ENCODE measurements at regions not wholly inside any gene's neighbourhood (a gene's known extent, or its start where the extent isn't known, plus 50 kb on each side); places are given as distances from the start of the nearest gene placed in this dataset.

DNA sequence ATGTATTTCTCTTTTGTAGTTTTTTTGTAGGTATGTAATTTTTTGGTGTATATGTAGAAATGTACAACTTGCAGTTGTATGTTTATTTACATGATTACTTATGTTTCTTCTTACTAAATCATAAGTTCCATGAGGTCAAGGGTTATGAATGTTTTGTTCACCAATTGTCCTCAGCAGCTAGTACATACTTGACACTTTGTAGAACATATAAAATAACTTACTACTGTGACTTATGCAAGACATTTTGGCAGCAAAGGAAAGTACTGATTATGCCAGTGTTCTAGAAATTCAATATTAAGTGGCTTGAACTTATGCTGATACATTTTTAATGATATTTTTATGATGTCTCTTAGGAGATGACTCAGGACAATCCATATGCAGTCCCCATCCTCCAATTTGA lies 209.6 kb downstream of the DKK1 start:
- H2BK20ac ChIP-seq (ENCODE audit: low read depth, low read length) = no peak overlapping the region
- no peak overlapping the region for H3K27ac ChIP-seq (ENCODE audit: insufficient read depth, low read length)
- no peaks in the 10 kb centered on the region for H3K36me3 ChIP-seq (ENCODE audit: control insufficient read depth, insufficient read depth, low read length)
- ChIA-PET POLR2A (ENCODE audit: unreplicated experiment) (no interaction called here), CTCF (no interaction called here)
- peak overlapping the region; percentile 35; the same call in 1 of the 2 replicates for H3K4ac ChIP-seq (ENCODE audit: low read depth, low read length)
- no peak overlapping the region for H3K4me2 ChIP-seq (ENCODE audit: low read depth, low read length)
- H3K18ac ChIP-seq (ENCODE audit: low read depth, low read length) = no peak overlapping the region
- no peak overlapping the region for H2BK5ac ChIP-seq (ENCODE audit: low read depth, low read length, poor library complexity, severe bottlenecking)
- no peaks in the 10 kb centered on the region for H3K9me1 ChIP-seq (ENCODE audit: insufficient read depth, low read length)
- ATAC-seq (ENCODE audit: low read depth) = no peak
- no peak for DNase-seq
- no peak overlapping the region for H2BK120ac ChIP-seq (ENCODE audit: low read depth, low read length)
- no peak overlapping the region for H3K4me3 ChIP-seq (ENCODE audit: insufficient read depth, low read depth, low read length)
- no peaks in the 10 kb centered on the region; the same call in 1 of the 2 replicates for H4K20me1 ChIP-seq (ENCODE audit: insufficient read depth, low read length)
- TF ChIP-seq POLR2A (IDR thresholded peaks at IDR 0.05; ENCODE audit: low read depth, low read length) (no peak), RFX5 (IDR thresholded peaks at IDR 0.05; ENCODE audit: low read depth, low read length) (no peak), SMC3 (IDR thresholded peaks at IDR 0.05; ENCODE audit: low read depth, low read length) (no peak), BHLHE40 (IDR thresholded peaks at IDR 0.05; ENCODE audit: low read depth, low read length) (no peak), MAFK (IDR thresholded peaks at IDR 0.05; ENCODE audit: low read depth, low read length) (no peak), RAD21 (IDR thresholded peaks at IDR 0.05; ENCODE audit: low read length) (no peak)
- TF ChIP-seq, protein P1, sequence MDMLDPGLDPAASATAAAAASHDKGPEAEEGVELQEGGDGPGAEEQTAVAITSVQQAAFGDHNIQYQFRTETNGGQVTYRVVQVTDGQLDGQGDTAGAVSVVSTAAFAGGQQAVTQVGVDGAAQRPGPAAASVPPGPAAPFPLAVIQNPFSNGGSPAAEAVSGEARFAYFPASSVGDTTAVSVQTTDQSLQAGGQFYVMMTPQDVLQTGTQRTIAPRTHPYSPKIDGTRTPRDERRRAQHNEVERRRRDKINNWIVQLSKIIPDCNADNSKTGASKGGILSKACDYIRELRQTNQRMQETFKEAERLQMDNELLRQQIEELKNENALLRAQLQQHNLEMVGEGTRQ (IDR thresholded peaks at IDR 0.05; ENCODE audit: low read depth, low read length) = no peak
- TF ChIP-seq, protein P2, sequence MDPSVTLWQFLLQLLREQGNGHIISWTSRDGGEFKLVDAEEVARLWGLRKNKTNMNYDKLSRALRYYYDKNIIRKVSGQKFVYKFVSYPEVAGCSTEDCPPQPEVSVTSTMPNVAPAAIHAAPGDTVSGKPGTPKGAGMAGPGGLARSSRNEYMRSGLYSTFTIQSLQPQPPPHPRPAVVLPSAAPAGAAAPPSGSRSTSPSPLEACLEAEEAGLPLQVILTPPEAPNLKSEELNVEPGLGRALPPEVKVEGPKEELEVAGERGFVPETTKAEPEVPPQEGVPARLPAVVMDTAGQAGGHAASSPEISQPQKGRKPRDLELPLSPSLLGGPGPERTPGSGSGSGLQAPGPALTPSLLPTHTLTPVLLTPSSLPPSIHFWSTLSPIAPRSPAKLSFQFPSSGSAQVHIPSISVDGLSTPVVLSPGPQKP (IDR thresholded peaks at IDR 0.05; ENCODE audit: borderline replicate concordance, low read depth, low read length) = no peak
- no peak overlapping the region for H3K14ac ChIP-seq (replicated peaks; ENCODE audit: low read depth, low read length)
- peaks cover 4% of the 10 kb centered on the region; the same call in 1 of the 2 replicates for H3K4me1 ChIP-seq (ENCODE audit: control insufficient read depth, insufficient read depth, low read length)
- no TSS peak for BruUV-seq (replicated peaks)
- no peak overlapping the region for H2AK5ac ChIP-seq (ENCODE audit: low read depth, low read length)
- no peaks in the 10 kb centered on the region for H3K27me3 ChIP-seq (ENCODE audit: control insufficient read depth, insufficient read depth, low read length)
- H2BK15ac ChIP-seq (ENCODE audit: low read depth, low read length) = no peak overlapping the region
- dilution Hi-C loops (cut with HindIII; ENCODE audit: low sequenced_read_pairs, unreplicated experiment) (no loop called here), intact Hi-C loops (cut with micrococcal nuclease) (no loop called here), in situ Hi-C loops (cut with MboI; ENCODE audit: low sequenced_read_pairs) (no loop called here)
- no peak overlapping the region for H3K23ac ChIP-seq (ENCODE audit: low read depth, low read length)
- H3K9me3 ChIP-seq (ENCODE audit: control insufficient read depth, insufficient read depth, low read length) = no peaks in the 10 kb centered on the region
- H2AK9ac ChIP-seq (replicated peaks; ENCODE audit: low read depth, low read length, poor library complexity) = no peak overlapping the region
- no peak overlapping the region for H2AFZ ChIP-seq (replicated peaks; ENCODE audit: low read length, poor library complexity)
- H3K79me1 ChIP-seq (ENCODE audit: low read depth in 1 of 2, low read length in 2 of 2) = no peaks in the 10 kb centered on the region
- H4K91ac ChIP-seq (ENCODE audit: insufficient read depth, low read depth, low read length) = no peak overlapping the region
- no peak overlapping the region for H3K56ac ChIP-seq (ENCODE audit: extremely low read depth, insufficient read depth, low read length)
- no peak overlapping the region for H3K9ac ChIP-seq (ENCODE audit: low read depth, low read length)
- H4K5ac ChIP-seq (ENCODE audit: low read depth, low read length) = no peak overlapping the region
- H4K8ac ChIP-seq (ENCODE audit: low read depth in 2 of 2, low read length in 2 of 2) = no peak overlapping the region

All from IMR-90 (cell line).